GM12878 (cell line): ENCODE measurements at regions not wholly inside any gene's neighbourhood (a gene's known extent, or its start where the extent isn't known, plus 50 kb on each side); places are given as distances from the start of the nearest gene placed in this dataset.

Experiments used
- BMI1 ChIP-seq: fragments of 450-650 bp; IDR thresholded peaks from 2 replicates; pipeline ENCODE4 v1.6.1; 2016; ENCODE audit warnings: mild to moderate bottlenecking, moderate library complexity, borderline replicate concordance
- CBFB ChIP-seq: IDR thresholded peaks from 2 replicates; pipeline ENCODE4 v1.6.1; 2016; ENCODE audit warnings: antibody characterized with exemption, low read depth
- CBX3 ChIP-seq: fragments of 200-600 bp; sonication (generic); IDR thresholded peaks from 2 replicates; pipeline ENCODE4 v1.6.1; 2016; ENCODE audit warnings: low read depth, borderline replicate concordance
- ETV6 ChIP-seq, 2 experiments: fragments of 450-650 bp in 1 of 2; IDR thresholded peaks in 1 of 2; conservative IDR thresholded peaks in 1 of 2; 2 replicates each; pipeline ENCODE4 v1.6.1; 2014; ENCODE audit warnings: antibody characterized with exemption in 1 of 2, borderline replicate concordance in 1 of 2, low read depth in 1 of 2, mild to moderate bottlenecking in 1 of 2, moderate library complexity in 1 of 2
- MTA2 ChIP-seq: fragments of 450-650 bp; IDR thresholded peaks from 2 replicates; pipeline ENCODE4 v1.6.1; 2016; ENCODE audit warnings: low read depth, mild to moderate bottlenecking, moderate library complexity
- NR2F1 ChIP-seq: fragments of 450-650 bp; conservative IDR thresholded peaks from 2 replicates; pipeline ENCODE4 v1.6.1; 2017; ENCODE audit warnings: mild to moderate bottlenecking
- POLR2AphosphoS2 ChIP-seq: IDR thresholded peaks from 2 replicates; pipeline ENCODE4 v1.6.1; 2011; ENCODE audit warnings: low read depth, mild to moderate bottlenecking, low read length, improper control_type of control experiment, moderate library complexity
- TARDBP ChIP-seq: IDR thresholded peaks from 2 replicates; pipeline ENCODE4 v1.6.1; 2016; ENCODE audit warnings: borderline replicate concordance
- ZNF622 ChIP-seq: fragments of 450-650 bp; IDR thresholded peaks from 2 replicates; pipeline ENCODE4 v1.6.1; 2017; ENCODE audit warnings: mild to moderate bottlenecking, inconsistent platforms
- TF ChIP-seq, protein P1 (sequence below): fragments of 450-650 bp; formaldehyde crosslinking; IDR thresholded peaks from 2 replicates; pipeline ENCODE4 v1.4.0; 2022; ENCODE audit warnings: mild to moderate bottlenecking, moderate library complexity
- TF ChIP-seq, protein P2 (sequence below): IDR thresholded peaks from 2 replicates; pipeline ENCODE4 v1.6.1; 2012; ENCODE audit warnings: low read depth, low read length, improper control_type of control experiment
- TF ChIP-seq, protein P3 (sequence below): fragments of 450-650 bp; IDR thresholded peaks from 2 replicates; pipeline ENCODE4 v1.6.1; 2016; ENCODE audit warnings: mild to moderate bottlenecking
- TF ChIP-seq, protein P4 (sequence below): fragments of 450-650 bp; formaldehyde crosslinking; IDR thresholded peaks from 2 replicates; pipeline ENCODE4 v1.5.0; 2022; ENCODE audit warnings: mild to moderate bottlenecking, missing genetic modification characterization

DNA sequence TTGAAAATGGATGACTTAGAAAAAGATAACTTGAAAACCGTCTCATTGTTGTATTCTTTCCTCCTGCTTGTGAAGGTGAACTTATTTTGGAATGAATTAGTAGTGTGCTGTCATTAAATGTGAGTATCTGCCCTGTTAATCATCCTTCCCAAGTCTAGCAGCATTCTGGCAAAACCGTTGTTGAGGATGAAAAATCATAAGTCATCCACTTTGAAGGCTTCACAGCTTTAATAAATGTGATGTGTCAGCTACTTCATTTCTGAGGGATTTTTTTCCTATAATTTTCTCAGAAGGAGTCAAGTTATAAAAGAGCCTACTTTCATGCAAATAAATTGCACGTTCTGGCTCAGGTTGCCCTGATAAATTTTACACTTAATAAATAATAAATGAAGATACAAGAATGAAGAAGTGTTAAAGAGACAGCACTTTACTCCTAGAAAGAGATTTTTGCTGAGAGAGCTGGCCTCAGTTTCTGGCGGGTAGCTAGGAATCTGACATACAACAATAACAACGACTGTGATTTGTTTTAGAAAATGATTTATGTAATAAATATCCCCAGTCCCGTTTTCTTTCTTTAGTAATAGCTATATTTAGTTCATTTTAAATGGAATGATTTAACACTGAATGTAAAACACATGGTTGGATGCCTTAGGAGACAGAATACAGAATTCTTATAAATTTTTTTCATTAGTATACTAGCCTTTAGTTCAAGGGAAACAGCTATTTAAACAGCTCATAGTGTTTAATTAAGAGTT is 516.5 kb upstream of the KLF6 start (continued):
- TF ChIP-seq, protein P1, sequence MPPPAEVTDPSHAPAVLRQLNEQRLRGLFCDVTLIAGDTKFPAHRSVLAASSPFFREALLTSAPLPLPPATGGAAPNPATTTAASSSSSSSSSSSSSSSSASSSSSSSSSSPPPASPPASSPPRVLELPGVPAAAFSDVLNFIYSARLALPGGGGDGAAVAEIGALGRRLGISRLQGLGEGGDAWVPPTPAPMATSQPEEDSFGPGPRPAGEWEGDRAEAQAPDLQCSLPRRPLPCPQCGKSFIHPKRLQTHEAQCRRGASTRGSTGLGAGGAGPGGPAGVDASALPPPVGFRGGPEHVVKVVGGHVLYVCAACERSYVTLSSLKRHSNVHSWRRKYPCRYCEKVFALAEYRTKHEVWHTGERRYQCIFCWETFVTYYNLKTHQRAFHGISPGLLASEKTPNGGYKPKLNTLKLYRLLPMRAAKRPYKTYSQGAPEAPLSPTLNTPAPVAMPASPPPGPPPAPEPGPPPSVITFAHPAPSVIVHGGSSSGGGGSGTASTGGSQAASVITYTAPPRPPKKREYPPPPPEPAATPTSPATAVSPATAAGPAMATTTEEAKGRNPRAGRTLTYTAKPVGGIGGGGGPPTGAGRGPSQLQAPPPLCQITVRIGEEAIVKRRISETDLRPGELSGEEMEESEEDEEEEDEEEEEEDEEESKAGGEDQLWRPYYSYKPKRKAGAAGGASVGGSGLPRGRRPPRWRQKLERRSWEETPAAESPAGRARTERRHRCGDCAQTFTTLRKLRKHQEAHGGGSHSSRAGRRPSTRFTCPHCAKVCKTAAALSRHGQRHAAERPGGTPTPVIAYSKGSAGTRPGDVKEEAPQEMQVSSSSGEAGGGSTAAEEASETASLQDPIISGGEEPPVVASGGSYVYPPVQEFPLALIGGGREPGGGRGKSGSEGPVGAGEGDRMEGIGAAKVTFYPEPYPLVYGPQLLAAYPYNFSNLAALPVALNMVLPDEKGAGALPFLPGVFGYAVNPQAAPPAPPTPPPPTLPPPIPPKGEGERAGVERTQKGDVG (CRISPR knock-in tag), result no peak
- no peak for TF ChIP-seq MTA2
- no peak for TF ChIP-seq CBFB
- no peak for TF ChIP-seq CBX3
- TF ChIP-seq, protein P2, sequence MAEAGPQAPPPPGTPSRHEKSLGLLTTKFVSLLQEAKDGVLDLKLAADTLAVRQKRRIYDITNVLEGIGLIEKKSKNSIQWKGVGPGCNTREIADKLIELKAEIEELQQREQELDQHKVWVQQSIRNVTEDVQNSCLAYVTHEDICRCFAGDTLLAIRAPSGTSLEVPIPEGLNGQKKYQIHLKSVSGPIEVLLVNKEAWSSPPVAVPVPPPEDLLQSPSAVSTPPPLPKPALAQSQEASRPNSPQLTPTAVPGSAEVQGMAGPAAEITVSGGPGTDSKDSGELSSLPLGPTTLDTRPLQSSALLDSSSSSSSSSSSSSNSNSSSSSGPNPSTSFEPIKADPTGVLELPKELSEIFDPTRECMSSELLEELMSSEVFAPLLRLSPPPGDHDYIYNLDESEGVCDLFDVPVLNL, result no peak
- TF ChIP-seq ETV6 (conservative IDR thresholded peaks at IDR 0.05 in 1 of 2, IDR thresholded peaks at IDR 0.05 in 1 of 2; ENCODE audit: borderline replicate concordance in 1 of 2, low read depth in 1 of 2), result no peak
- TF ChIP-seq, protein P3, sequence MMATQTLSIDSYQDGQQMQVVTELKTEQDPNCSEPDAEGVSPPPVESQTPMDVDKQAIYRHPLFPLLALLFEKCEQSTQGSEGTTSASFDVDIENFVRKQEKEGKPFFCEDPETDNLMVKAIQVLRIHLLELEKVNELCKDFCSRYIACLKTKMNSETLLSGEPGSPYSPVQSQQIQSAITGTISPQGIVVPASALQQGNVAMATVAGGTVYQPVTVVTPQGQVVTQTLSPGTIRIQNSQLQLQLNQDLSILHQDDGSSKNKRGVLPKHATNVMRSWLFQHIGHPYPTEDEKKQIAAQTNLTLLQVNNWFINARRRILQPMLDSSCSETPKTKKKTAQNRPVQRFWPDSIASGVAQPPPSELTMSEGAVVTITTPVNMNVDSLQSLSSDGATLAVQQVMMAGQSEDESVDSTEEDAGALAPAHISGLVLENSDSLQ, result no peak
- TF ChIP-seq BMI1, result no peak
- TF ChIP-seq, protein P4, sequence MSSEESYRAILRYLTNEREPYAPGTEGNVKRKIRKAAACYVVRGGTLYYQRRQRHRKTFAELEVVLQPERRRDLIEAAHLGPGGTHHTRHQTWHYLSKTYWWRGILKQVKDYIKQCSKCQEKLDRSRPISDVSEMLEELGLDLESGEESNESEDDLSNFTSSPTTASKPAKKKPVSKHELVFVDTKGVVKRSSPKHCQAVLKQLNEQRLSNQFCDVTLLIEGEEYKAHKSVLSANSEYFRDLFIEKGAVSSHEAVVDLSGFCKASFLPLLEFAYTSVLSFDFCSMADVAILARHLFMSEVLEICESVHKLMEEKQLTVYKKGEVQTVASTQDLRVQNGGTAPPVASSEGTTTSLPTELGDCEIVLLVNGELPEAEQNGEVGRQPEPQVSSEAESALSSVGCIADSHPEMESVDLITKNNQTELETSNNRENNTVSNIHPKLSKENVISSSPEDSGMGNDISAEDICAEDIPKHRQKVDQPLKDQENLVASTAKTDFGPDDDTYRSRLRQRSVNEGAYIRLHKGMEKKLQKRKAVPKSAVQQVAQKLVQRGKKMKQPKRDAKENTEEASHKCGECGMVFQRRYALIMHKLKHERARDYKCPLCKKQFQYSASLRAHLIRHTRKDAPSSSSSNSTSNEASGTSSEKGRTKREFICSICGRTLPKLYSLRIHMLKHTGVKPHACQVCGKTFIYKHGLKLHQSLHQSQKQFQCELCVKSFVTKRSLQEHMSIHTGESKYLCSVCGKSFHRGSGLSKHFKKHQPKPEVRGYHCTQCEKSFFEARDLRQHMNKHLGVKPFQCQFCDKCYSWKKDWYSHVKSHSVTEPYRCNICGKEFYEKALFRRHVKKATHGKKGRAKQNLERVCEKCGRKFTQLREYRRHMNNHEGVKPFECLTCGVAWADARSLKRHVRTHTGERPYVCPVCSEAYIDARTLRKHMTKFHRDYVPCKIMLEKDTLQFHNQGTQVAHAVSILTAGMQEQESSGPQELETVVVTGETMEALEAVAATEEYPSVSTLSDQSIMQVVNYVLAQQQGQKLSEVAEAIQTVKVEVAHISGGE (CRISPR knock-in tag), result no peak
- TF ChIP-seq ZNF622, result no peak
- no peak for TF ChIP-seq POLR2AphosphoS2
- TF ChIP-seq TARDBP, result no peak
- TF ChIP-seq NR2F1, result no peak
